Heart left ventricle (tissue), 13 donors: ENCODE measurements at regions not wholly inside any gene's neighbourhood (a gene's known extent, or its start where the extent isn't known, plus 50 kb on each side); places are given as distances from the start of the nearest gene placed in this dataset.

Experiments used
- POLR2A ChIP-seq, 2 donors: fragments of 450-650 bp; IDR thresholded peaks; one replicate each; pipeline ENCODE4 v1.6.1; 2017; ENCODE audit warnings: antibody characterized with exemption in 2 of 2, mild to moderate bottlenecking in 2 of 2, moderate library complexity in 2 of 2
- TF ChIP-seq, protein P1 (sequence below), 12 donors: fragments of 200-600 bp; sonication (generic) in 4 of 12; IDR thresholded peaks; one replicate each; pipeline versions ENCODE4 v1.5.0 to v1.8.0; 2018 to 2022; ENCODE audit warnings: antibody characterized with exemption in 12 of 12, mild to moderate bottlenecking in 5 of 12
- donor health status: ischemic (EF 13 %, LVEDD 7.1; RV severe dilation, severe dysfunction).
- donor health status: DM: no; HTN: yes; CAD: no.
- donor health status: DM: no; HTN: no; CAD: no.
- donor health status: ischemic (EF 25% LVEDD 6.9; RV normal size, moderate dysfunction).
- donor health status: ischemic (EF 25% LVEDD 5.7; RV mildly dilated, moderate dysfunction).
- donor health status: ischemic (EF 35%, LVEDD 5.7; RV mildly dilated, moderate dysfunction).
- donor health status: nonischemic (EF 11% LVEDD 7.7; RV severe dilation, severe dysfunction).
- donor health status: DM: yes; HTN: yes; CAD: no.
- donor health status: PGD.
- donor health status: ischemic (EF 29% LVEDD 5.4; RV normal size, mild dysfunction).
- donor health status: nonischemic (EF 23%, LVEDD 6.1; RV moderate dilation, normal function).

DNA sequence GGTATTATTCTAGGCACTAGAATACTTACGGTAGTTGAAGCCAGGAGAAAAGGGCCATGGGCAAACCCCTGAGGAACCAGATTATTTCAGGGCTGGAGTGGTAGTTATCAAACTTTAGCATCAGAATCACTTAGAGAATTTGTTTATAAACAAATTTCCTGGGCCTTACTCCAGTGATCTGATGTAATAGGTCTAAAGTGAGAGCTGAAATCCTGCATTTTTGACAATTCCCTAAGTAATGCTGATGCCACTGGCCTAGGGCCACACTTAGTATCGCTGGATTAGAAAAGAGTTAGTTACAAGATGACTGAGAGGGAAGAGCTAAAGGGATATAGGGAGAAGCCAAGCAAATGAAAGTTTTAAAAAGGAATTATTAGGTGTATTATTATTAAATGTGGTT, 412.5 kb upstream of the THRB start:
- TF ChIP-seq, protein P1, sequence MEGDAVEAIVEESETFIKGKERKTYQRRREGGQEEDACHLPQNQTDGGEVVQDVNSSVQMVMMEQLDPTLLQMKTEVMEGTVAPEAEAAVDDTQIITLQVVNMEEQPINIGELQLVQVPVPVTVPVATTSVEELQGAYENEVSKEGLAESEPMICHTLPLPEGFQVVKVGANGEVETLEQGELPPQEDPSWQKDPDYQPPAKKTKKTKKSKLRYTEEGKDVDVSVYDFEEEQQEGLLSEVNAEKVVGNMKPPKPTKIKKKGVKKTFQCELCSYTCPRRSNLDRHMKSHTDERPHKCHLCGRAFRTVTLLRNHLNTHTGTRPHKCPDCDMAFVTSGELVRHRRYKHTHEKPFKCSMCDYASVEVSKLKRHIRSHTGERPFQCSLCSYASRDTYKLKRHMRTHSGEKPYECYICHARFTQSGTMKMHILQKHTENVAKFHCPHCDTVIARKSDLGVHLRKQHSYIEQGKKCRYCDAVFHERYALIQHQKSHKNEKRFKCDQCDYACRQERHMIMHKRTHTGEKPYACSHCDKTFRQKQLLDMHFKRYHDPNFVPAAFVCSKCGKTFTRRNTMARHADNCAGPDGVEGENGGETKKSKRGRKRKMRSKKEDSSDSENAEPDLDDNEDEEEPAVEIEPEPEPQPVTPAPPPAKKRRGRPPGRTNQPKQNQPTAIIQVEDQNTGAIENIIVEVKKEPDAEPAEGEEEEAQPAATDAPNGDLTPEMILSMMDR (IDR thresholded peaks at IDR 0.05), result no peak
- no peak for TF ChIP-seq POLR2A (IDR thresholded peaks at IDR 0.05)
